ENCODE measurements at regions not wholly inside any gene's neighbourhood (a gene's known extent, or its start where the extent isn't known, plus 50 kb on each side); places are given as distances from the start of the nearest gene placed in this dataset.

DNA sequence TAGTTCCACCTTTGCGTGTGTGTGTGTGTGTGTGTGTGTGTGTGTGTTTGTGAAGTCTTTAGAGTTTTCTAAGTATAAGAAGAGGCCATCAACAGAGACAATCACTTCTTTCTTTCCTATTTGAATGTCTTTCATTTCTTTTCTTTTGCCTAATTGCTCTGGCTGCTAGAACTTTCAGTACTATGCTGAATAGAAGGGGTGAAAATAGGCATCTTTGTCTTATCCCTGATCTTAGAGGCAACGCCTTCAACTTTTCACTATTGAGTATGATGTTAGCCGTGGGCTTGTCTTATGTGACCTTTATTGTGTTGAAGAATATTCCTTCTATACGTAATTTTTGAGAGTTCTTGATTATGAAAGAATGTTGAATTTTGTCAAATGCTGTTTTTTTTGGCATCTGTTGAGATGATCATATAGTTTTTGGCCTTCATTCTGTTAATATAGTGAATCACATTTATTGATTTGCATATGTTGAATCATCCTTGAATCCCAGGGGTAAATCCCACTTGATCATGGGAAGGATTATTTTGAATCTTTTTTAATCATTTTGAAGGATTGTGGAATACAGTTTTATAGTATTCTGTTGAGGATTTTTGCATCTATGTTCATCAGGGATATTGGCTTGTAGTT is 134.8 kb upstream of the CD180 start:
- Histone ChIP-seq H3K27me3 (ENCODE audit: insufficient read depth, low read depth, severe bottlenecking) (no peaks in the 10 kb centered on the region), H3K27ac (no peak overlapping the region), H3K36me3 (no peaks in the 10 kb centered on the region), H3K4me3 (ENCODE audit: low read depth, low read length) (no peak overlapping the region), H3K9me3 (ENCODE audit: severe bottlenecking) (peaks cover 8% of the 10 kb centered on the region)
- no peak for DNase-seq
- TF ChIP-seq, protein P1, sequence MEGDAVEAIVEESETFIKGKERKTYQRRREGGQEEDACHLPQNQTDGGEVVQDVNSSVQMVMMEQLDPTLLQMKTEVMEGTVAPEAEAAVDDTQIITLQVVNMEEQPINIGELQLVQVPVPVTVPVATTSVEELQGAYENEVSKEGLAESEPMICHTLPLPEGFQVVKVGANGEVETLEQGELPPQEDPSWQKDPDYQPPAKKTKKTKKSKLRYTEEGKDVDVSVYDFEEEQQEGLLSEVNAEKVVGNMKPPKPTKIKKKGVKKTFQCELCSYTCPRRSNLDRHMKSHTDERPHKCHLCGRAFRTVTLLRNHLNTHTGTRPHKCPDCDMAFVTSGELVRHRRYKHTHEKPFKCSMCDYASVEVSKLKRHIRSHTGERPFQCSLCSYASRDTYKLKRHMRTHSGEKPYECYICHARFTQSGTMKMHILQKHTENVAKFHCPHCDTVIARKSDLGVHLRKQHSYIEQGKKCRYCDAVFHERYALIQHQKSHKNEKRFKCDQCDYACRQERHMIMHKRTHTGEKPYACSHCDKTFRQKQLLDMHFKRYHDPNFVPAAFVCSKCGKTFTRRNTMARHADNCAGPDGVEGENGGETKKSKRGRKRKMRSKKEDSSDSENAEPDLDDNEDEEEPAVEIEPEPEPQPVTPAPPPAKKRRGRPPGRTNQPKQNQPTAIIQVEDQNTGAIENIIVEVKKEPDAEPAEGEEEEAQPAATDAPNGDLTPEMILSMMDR (IDR thresholded peaks at IDR 0.05; ENCODE audit: low read depth, low read length) = no peak

DNA sequence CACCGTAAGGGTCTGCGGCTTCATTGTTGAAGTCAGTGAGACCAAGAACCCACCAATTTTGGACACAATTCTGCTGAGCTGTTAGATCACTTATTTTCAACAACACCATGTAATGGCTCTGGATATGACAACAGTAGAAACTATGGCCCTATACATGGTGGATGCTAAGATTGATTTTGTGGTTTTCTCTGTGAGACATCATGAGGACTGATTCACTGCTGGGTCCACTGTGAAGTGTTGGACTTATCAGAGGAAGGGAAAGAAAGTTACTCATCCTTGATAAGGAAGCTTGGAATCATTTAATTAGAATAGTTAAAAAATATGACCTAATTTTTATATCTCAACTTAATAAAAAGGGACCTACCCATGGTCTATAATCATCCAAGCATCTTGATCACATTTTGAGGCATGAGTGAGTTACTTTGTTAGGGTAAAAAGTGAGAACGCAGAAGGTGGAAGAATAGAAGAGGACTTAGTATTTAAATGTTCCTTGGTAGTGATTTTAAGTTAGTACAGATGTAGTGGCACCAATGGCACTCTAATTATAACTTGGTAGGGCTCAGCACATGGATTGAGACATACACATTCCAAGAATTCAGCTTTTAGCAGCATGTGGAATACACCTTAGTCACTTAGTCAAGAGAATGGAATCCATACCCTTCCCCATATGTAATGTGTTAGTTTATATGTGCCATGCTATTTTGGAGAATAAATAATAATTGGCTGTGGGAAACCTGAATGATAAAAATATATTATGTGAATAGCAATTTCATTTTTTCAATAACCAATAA is 123.5 kb upstream of the CD180 start:
- TF ChIP-seq, protein P1 (IDR thresholded peaks at IDR 0.05; ENCODE audit: low read depth, low read length) = no peak
- H3K27ac ChIP-seq = no peak overlapping the region
- H3K9me3 ChIP-seq (ENCODE audit: severe bottlenecking) = peaks cover 3% of the 10 kb centered on the region
- H3K27me3 ChIP-seq (ENCODE audit: insufficient read depth, low read depth, severe bottlenecking) = no peaks in the 10 kb centered on the region
- no peak for DNase-seq
- H3K36me3 ChIP-seq = no peaks in the 10 kb centered on the region
- no peak overlapping the region for H3K4me3 ChIP-seq (ENCODE audit: low read depth, low read length)

DNA sequence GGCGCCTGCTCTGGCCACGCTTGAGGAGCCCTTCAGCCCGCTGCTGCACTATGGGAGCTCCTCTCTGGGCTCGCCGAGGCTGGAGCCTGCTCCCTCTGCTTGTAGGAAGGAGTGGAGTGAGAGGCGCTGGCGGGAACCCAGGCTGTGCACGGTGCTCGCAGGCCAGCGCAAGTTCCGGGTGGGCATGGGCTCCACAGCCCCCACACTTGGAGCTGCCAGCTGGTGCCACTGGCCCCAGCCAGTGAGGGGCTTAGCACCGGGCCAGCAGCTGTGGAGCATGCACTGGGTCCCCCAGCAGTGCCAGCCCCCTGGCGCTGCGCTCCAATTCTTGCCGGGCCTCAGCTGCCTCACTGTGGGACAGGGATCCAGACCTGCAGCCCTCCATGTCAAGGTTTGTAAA is 122.1 kb upstream of the CD180 start:
- TF ChIP-seq, protein P1 (IDR thresholded peaks at IDR 0.05; ENCODE audit: low read depth, low read length) = no peak
- no peak overlapping the region for H3K27ac ChIP-seq
- H3K36me3 ChIP-seq = no peaks in the 10 kb centered on the region
- H3K4me3 ChIP-seq (ENCODE audit: low read depth, low read length) = no peak overlapping the region
- H3K9me3 ChIP-seq (ENCODE audit: severe bottlenecking) = peaks cover 7% of the 10 kb centered on the region
- no peaks in the 10 kb centered on the region for H3K27me3 ChIP-seq (ENCODE audit: insufficient read depth, low read depth, severe bottlenecking)
- DNase-seq = no peak

DNA sequence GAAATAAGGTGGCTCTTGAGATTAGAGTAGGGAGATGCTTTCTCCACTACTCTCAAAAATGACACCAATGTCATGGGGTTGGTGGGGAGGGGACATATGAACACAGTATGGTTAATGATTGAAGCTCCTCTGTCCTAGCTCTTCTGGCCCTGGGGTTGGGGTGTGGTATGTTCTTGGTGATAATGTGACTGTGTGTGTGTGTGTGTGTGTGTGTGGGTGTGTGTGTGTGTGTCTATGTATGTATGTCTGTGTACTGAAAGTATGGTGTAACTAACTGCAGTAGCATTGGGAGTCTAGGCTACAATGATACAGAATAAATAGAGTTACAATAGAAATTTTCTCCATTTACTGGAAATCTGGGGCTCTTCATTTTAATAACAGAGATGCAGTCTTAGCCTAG is 121.0 kb upstream of the CD180 start:
- Histone ChIP-seq H3K27ac (no peak overlapping the region), H3K9me3 (ENCODE audit: severe bottlenecking) (peaks cover 7% of the 10 kb centered on the region), H3K27me3 (ENCODE audit: insufficient read depth, low read depth, severe bottlenecking) (no peaks in the 10 kb centered on the region), H3K36me3 (no peaks in the 10 kb centered on the region), H3K4me3 (ENCODE audit: low read depth, low read length) (no peak overlapping the region)
- DNase-seq = no peak
- TF ChIP-seq, protein P1 (IDR thresholded peaks at IDR 0.05; ENCODE audit: low read depth, low read length) = no peak

DNA sequence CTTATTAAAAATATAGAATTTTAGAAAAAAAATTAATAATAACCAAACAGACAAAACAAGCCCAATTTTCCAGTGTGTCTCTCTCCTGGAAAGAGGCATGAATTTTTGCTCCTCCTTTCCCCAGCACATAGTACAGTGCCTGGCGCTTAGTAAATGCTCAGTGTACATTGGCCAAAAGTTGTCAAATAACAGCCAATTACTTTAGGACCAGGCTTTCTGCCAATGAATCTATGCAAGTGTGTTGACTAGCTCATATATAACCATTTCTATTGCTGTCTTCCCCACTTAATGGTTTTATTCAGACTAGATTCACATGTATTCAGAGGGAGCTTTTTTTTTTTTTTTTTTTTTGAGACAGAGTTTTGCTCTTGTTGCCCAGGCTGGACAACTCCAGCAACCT is 120.1 kb upstream of the CD180 start:
- Histone ChIP-seq H3K36me3 (no peaks in the 10 kb centered on the region), H3K27ac (no peak overlapping the region), H3K9me3 (ENCODE audit: severe bottlenecking) (peaks cover 7% of the 10 kb centered on the region), H3K4me3 (ENCODE audit: low read depth, low read length) (no peak overlapping the region), H3K27me3 (ENCODE audit: insufficient read depth, low read depth, severe bottlenecking) (no peaks in the 10 kb centered on the region)
- TF ChIP-seq, protein P1 (IDR thresholded peaks at IDR 0.05; ENCODE audit: low read depth, low read length) = no peak
- DNase-seq = no peak

Data from WERI-Rb-1 (cell line).